RCC 7860 (cell line): ENCODE measurements at regions not wholly inside any gene's neighbourhood (a gene's known extent, or its start where the extent isn't known, plus 50 kb on each side); places are given as distances from the start of the nearest gene placed in this dataset.
A peak's percentile ranks its signal among the peaks of the same experiment; 100 is the strongest.
"Not testable (repeated sequence)": the region's sequence is repeated elsewhere in the genome, so short reads cannot be mapped to it uniquely, and the experiment has no call there.

Experiments used
- DNase-seq: peaks from one replicate; pipeline ENCODE4 v3.0.0-alpha.2; 2015; ENCODE audit warnings: low spot score
- FAIRE-seq: peaks from 2 replicates; lab custom pipeline; 2012; peaks lifted over from hg19 to GRCh38; lab: Jason Lieb, UNC

GRCh38 chr5:16987776-16988175, 51.7 kb upstream of the MYO10 start:
- FAIRE-seq = no peak

GRCh38 chr5:16990817-16991520, 54.9 kb upstream of the MYO10 start:
- not testable (repeated sequence) for FAIRE-seq, DNase-seq

More at GRCh38 chr5:16987776-16988175, 51.7 kb upstream of the MYO10 start:
- no peak for DNase-seq

DNA sequence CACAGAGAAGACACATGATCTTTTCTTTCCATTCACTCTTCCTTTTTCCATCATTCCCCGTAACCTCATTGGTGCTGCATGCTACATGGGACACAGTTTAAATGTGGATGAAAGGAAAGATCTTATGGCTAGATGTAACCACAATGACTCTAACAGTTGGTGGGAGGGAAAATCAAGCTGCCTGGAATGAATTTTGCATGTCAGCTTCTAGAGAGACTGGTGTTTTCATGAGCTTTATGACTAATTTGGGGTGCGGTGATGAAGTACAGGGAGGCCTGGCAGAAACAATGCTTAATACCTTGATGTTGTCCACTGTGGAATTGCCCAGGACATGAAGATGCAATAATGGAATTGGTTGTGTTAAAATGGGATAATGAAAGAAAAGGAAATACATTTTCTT, 55.9 kb upstream of the MYO10 start:
- DNase-seq = peak; percentile 85
- FAIRE-seq = peak; percentile 86

GRCh38 chr5:16992444-16992843, 56.4 kb upstream of the MYO10 start:
- FAIRE-seq = no peak

DNA sequence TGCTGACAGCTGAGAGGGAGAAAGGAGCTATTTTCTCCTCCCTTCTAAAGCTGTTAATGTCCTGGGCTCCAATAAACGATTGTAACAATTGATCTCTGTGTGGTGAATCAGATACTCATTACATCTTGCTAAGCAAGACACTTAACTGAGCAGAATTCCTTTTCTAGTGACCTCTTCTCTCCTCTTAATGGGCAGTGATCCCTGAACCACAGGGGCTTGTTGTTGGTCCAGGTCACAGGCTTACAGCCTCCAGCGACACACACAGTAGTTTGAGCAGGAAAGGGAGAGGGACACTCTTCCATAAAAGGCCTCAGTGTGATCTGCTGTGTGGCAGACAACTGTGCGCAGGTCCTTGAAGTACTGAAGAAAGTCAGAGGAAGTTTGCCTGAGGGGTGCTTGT, 58.5 kb upstream of the MYO10 start:
- FAIRE-seq (no peak), DNase-seq (peak; percentile 35)

More at GRCh38 chr5:16992444-16992843, 56.4 kb upstream of the MYO10 start:
- DNase-seq = peak; percentile 81

DNA sequence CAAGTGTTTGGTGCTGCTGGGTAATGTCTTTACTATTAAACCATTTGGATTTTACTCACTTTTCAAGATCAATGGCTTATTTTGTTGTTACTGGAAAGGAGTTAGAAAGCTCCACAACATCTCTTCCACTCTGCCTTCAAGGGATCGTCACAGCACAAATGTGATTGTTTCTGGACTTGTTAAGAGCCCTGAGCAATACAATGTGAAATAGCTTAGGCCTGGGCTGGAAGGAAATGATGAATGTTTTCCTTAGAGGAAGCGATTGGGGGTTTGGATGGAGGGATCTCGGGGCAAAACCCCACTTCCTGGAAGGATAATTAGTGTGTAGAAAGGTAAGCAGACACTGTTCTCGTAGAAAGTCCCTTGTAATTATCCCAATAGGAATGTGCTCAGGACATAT, 59.3 kb upstream of the MYO10 start:
- DNase-seq = no peak
- FAIRE-seq = no peak

DNA sequence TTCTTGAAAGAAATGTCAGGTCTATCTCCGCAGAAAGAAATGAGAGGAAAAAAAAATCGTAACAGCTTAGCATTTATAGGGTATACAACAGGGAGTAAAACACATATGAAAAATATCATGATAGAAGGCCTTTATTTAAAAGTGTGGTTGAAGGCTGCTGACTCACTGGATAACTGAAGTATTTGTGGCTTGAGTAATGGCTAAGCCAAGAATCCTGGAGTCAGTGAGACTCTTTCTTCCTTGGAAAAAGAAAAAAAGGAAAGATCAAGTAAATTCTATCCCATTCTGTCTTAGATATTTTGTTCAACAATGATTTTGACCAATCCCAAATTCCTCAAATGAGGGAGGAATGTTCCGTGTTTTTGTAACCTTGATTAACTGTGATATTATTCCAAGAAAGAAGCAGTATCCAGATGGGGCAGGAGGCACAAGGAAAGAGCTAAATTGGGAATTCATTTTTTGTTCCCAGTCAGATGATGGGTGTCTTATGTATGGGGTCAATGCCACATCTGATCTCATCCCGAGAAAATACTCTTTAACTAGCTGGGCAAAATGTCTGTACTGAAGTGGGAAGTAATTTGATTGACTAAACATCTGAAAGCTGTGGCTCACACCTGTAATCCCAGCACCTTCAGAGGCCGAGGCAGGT, 64.3 kb upstream of the MYO10 start:
- peak; percentile 100 for FAIRE-seq
- DNase-seq = peak; percentile 98

DNA sequence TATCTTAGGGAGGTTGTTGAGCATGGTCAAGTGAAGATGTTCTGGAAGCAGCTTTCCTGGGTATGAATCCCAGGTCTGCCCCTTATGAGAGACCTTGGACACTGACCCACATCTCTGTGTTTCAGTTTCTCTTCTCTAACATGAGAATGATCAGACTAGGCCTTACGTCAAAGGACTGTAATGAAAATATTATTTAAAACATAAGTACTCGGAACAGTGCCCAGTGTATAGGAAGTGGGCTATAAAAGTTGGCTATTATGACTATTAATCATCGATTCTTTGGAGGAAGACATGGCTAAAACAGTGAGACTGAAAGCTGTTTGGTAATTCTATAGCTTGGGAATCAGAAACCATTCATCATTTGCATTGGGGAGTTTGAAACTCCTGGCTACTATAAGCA, 65.3 kb upstream of the MYO10 start:
- DNase-seq (no peak), FAIRE-seq (no peak)

- no peak for DNase-seq
- no peak for FAIRE-seq
These were observed 68.5 kb upstream of the MYO10 start for GRCh38 chr5:17004441-17005106.

DNA sequence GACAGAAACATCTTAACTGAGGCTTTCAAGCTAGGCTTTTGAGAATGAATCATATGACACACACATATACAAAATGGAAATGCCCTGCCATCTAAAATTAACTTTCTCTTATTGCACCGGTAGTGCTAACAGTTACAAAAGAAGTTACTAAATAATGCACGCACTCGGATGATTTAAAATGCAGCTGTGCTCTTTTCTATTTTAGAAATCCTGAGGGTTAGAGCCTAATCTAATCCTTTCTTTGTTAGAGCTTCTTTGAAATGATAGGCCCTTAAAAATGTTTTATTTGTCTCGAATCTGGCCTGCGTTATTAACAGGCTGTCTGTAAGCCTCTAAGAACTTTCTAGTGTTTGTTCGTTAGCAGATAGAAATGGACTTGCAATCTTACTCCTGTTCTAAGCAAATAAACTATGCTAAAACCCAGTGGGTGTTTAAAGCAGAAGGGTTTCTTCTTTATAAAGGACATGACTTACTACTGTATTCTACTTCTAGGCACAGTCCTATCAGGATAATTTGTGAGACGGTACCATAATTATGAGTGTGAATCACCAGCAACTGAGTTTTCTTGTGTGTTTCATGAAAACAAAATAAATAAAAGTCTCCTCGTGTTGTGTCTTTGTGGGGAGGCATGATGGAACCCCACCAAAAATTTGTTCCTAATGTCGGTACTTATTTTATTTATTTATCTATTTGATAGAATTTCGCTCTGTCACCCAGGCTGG, 69.2 kb upstream of the MYO10 start:
- no peak for DNase-seq
- no peak for FAIRE-seq

DNA sequence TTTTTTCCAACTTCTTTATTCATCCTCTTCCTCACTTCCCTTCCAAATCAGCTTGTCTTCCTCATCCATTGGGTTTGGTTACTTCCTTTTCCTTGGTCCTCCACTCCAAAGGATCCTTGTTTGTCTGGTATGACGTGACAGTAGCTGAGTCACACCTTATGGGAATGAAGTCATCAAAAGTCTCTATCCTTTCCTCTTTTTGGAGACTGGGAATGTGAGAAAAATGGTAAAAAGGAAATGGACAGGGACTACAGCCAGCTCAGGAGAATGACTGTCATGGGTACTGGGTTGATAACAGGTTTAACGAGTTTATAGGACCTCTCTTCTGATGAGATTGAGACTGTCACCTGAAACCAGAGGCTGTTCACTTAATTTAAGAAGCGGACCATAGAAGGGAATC, 76.2 kb upstream of the MYO10 start:
- FAIRE-seq = peak; percentile 54

DNA sequence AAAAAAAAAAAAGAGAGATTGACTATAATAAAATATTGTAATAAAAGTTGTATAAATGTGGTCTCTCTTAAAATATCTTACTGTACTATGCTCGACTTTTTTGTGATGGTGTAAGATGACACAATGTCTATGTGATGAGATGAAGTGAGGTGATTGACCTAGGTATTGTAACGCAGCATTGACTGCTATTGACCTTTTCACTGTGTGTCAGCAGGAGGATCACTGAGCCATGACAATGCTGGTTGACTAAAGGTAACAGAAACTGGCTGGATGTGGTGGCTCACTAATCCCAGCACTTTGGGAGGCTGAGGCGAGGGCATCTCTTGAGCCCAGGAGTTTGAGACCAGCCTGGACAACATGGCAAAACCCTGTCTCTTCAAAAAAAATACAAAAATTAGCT, 78.6 kb upstream of the MYO10 start:
- DNase-seq (peak; percentile 85), FAIRE-seq (peak; percentile 92)

More for the DNA sequence above, 76.2 kb upstream of the MYO10 start:
- DNase-seq = peak; percentile 74

DNA sequence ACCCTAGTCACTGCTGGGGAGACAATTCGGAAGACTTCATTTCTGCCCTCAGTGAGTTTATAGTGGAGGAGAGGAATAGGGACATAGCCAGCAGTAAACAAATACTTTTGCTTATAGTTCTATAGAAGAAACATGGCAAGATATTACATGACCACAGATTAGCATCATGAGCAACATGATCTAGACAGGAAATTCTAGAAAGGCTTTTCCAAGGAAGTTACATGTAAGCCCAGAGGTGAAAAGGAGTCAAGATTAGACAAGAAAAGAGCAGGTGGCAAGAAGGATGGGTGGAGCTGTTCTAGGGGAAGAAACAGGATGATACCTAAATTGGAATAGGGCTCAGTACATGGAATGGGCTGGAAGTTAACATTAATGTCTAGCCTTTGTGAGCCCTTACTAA, 82.8 kb upstream of the MYO10 start:
- DNase-seq (no peak), FAIRE-seq (no peak)

DNA sequence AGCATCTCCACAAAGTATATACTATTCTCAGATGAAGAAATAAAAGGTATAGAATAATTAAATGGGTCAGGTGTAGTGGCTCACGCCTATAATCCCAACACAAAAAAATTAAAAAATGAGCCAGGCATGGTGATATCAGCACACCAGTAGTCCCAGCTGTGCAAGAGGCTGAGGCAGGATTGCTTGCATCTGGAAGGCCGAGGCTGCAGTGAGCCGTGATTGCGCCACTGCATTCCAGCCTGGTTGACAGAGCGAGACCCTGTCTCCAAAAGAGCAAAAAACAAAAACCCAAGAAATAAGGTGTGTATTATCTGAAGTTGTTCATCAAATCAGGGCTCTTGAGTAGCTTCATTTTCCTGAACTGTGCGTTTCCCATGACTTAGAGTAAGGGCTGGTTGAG, 83.2 kb upstream of the MYO10 start:
- FAIRE-seq (no peak), DNase-seq (no peak)

GRCh38 chr5:17020678-17021601, 84.9 kb upstream of the MYO10 start:
- no peak for DNase-seq
- FAIRE-seq = no peak

DNA sequence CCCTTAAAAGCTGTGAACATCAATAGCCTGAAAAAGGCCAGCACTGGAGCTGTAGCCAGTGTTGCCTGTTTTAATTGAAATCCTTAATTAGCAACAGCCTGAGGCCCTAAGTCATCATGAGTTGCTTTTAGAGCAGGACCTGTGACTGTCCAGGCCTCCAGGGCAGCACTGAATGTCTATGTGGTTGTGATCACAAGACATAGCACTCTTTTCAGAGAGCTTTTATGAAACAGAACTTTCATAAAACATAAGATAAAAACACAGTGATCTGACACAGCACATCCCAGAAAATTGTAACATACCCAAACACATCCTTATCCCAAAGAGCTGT, 85.5 kb upstream of the MYO10 start:
- FAIRE-seq (no peak), DNase-seq (no peak)

DNA sequence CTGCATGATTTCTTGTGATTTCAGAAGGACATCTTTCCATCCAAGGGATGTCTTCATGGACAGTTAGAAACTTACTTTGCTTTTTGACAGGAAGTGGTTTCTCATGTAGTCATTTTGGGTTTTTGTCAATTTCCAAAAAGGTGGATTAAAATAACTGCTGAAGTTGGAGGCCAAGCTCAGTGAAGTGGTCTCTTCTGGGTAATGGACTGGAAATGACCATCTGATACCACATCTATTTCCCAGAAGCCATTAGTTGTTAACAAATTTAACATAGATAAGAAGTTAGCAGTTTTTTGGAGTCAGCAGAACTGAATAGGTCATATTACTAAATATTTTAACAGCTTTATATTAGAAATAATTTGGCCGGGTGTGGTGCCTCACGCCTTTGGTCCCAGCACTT, 86.2 kb upstream of the MYO10 start:
- FAIRE-seq = peak; percentile 87
- no peak for DNase-seq

GRCh38 chr5:17024686-17025180, 88.6 kb upstream of the MYO10 start:
- FAIRE-seq = peak; percentile 74

GRCh38 chr5:17031659-17032277, 95.7 kb upstream of the MYO10 start:
- not testable (repeated sequence) for FAIRE-seq

More at GRCh38 chr5:17024686-17025180, 88.6 kb upstream of the MYO10 start:
- peak; percentile 64 for DNase-seq

More at GRCh38 chr5:17031659-17032277, 95.7 kb upstream of the MYO10 start:
- DNase-seq = not testable (repeated sequence)
